HEK293T (cell line): ENCODE measurements at regions not wholly inside any gene's neighbourhood (a gene's known extent, or its start where the extent isn't known, plus 50 kb on each side); places are given as distances from the start of the nearest gene placed in this dataset.

Source experiments
- BHLHE40 ChIP-seq: fragments of 450-650 bp; IDR thresholded peaks from 2 replicates; pipeline ENCODE4 v1.6.1; 2016; ENCODE audit warnings: mild to moderate bottlenecking, moderate library complexity, borderline replicate concordance
- LEF1 ChIP-seq: fragments of 450-650 bp; IDR thresholded peaks from 2 replicates; pipeline ENCODE4 v1.6.1; 2017; ENCODE audit warnings: mild to moderate bottlenecking, borderline replicate concordance

DNA sequence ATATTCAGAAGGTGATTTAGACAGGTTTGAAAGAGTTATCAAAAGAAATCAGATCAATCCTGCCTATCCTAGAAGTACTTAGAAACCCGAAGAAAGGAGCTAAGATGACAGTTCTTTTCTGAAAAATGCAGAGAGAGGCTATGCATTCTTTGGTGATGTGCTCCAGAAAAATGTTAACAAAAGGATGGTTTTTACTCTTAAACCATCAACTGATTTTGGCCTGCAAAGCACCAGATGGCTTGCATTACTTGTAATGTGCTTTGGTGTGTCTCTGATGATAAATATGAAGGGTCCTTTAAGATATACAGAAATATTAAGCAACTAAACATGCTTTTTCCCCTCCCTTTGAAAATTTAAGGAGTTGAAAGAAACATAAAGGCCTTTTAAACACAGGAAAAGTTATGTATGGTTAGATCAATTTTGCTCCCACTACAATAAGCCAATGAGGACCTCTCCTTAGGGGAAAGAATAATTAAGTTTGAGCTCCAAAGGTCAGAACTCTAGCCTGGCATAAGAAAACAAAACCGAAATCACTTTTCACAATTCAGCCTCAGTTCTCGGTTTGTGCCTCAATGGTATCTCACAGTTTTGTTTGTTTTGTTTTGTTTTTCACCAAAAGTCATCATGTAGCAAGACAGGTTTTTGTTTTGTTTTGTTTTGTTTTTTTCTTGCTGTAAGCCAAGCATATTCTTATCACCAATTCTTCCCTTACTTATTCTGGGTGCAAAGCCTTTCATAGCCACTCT lies 302.4 kb upstream of the NT5C1B start:
- TF ChIP-seq LEF1 (no peak), BHLHE40 (no peak)
